ENCODE measurements at regions not wholly inside any gene's neighbourhood (a gene's known extent, or its start where the extent isn't known, plus 50 kb on each side); places are given as distances from the start of the nearest gene placed in this dataset.
"Not testable (repeated sequence)": the region's sequence is repeated elsewhere in the genome, so short reads cannot be mapped to it uniquely, and the experiment has no call there.

GRCh38 chr2:16970948-16971347, 305.3 kb upstream of the CYRIA start:
- not testable (repeated sequence) for TF ChIP-seq CTCF, POLR2AphosphoS5, POLR2A (IDR thresholded peaks at IDR 0.05)
